ENCODE measurements at regions not wholly inside any gene's neighbourhood (a gene's known extent, or its start where the extent isn't known, plus 50 kb on each side); places are given as distances from the start of the nearest gene placed in this dataset.

DNA sequence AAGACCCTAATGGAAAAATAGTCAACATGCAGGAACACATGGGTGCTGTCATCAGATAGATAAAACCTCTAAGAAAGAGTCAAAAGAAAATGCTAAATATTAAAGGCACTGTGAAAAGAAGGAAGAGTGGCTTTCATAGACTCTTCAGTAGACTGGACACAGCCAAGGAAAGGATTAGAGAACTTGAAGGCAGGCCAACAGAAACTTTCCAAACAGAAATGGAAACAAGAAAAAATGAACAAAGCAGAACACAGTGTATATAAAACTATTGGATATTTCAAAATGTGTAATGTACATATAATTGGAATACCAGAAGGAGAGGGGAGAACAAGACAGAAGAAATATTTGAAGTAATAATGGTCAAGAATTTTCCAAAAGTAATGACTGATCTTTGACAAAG lies 431.9 kb downstream of the MATN1 start:
- no peak for TF ChIP-seq GATA3 (IDR thresholded peaks at IDR 0.05; ENCODE audit: low read depth, low read length)
- TF ChIP-seq GATA2 (IDR thresholded peaks at IDR 0.05; ENCODE audit: low read depth, low read length): no peak

Data from SH-SY5Y (cell line).